ENCODE measurements at regions not wholly inside any gene's neighbourhood (a gene's known extent, or its start where the extent isn't known, plus 50 kb on each side); places are given as distances from the start of the nearest gene placed in this dataset.
"Not testable (repeated sequence)": the region's sequence is repeated elsewhere in the genome, so short reads cannot be mapped to it uniquely, and the experiment has no call there.

- DNase-seq = no peak
These were observed 160.2 kb downstream of the TOX3 start for GRCh38 chr16:52386694-52387093.

- DNase-seq = no peak
These were observed 162.6 kb downstream of the TOX3 start for GRCh38 chr16:52384378-52384777.

- DNase-seq = no peak
These were observed 163.2 kb downstream of the TOX3 start for GRCh38 chr16:52383640-52384292.

GRCh38 chr16:52383119-52383518, 163.8 kb downstream of the TOX3 start:
- DNase-seq = no peak

- DNase-seq = no peak
These were observed 167.4 kb downstream of the TOX3 start for GRCh38 chr16:52379551-52379950.

- DNase-seq = no peak
These were observed 170.2 kb downstream of the TOX3 start for GRCh38 chr16:52376676-52377280.

- DNase-seq = no peak
These were observed 174.6 kb downstream of the TOX3 start for GRCh38 chr16:52372313-52372712.

GRCh38 chr16:52368859-52369258, 178.1 kb downstream of the TOX3 start:
- no peak for DNase-seq

GRCh38 chr16:52367821-52368220, 179.1 kb downstream of the TOX3 start:
- DNase-seq = no peak

- no peak for DNase-seq
These were observed 180.0 kb downstream of the TOX3 start for GRCh38 chr16:52366983-52367382.

- DNase-seq = no peak
These were observed 182.4 kb downstream of the TOX3 start for GRCh38 chr16:52364500-52364899.

- DNase-seq = no peak
These were observed 183.9 kb downstream of the TOX3 start for GRCh38 chr16:52363082-52363481.

- no peak for DNase-seq
These were observed 189.2 kb downstream of the TOX3 start for GRCh38 chr16:52357711-52358110.

GRCh38 chr16:52353249-52353648, 193.7 kb downstream of the TOX3 start:
- no peak for DNase-seq

- DNase-seq = no peak
These were observed 195.5 kb downstream of the TOX3 start for GRCh38 chr16:52351451-52351850.

GRCh38 chr16:52350031-52350642, 196.8 kb downstream of the TOX3 start:
- DNase-seq = no peak

- no peak for DNase-seq
These were observed 200.2 kb downstream of the TOX3 start for GRCh38 chr16:52346709-52347108.

- DNase-seq = not testable (repeated sequence)
These were observed 213.3 kb downstream of the TOX3 start for GRCh38 chr16:52333673-52334072.

- no peak for DNase-seq
These were observed 226.0 kb downstream of the TOX3 start for GRCh38 chr16:52320930-52321439.

GRCh38 chr16:52318302-52319009, 228.5 kb downstream of the TOX3 start:
- DNase-seq = no peak

- DNase-seq = no peak
These were observed 230.7 kb downstream of the TOX3 start for GRCh38 chr16:52316241-52316640.

GRCh38 chr16:52312716-52313115, 234.2 kb downstream of the TOX3 start:
- DNase-seq = no peak
